ENCODE measurements at regions not wholly inside any gene's neighbourhood (a gene's known extent, or its start where the extent isn't known, plus 50 kb on each side); places are given as distances from the start of the nearest gene placed in this dataset.

DNA sequence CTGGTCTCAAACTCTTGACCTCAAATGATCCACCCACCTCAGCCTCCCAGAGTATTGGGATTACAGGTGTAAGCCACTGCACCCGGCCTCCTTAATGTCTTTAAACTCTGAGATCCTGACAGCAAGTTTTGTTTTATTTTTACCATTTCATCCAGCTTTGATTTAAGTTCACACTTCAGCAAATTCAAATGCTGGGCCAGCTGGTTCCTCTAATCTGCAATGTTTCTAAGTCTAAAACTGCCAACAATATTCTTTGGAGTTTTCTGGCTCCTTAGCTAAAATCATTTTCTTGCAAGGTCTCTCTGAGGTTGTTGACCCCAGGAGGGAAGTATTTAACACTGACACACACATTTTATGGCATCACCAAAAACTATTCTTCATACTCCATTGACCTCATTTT, 72.0 kb upstream of the COL24A1 start:
- DNase-seq: no peak

DNA sequence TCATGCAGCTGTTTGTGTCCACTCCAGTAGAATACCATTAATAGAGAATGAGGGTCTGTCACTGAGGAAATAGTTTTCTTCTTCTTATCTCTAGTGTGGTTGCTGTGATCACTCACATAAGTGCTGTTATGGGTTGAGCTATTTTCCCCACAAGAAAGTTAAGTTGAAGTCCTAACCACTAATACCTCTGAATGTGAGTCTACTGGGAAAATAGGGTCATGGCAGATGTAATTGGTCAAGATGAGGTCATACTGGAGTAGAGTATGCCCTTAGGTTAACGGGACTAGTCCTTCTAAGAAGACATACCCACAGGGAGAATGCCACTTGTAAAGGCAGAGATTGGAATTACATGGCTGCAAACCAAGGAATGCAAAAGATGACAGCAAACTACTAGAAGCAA, 70.5 kb upstream of the COL24A1 start:
- no peak for DNase-seq

DNA sequence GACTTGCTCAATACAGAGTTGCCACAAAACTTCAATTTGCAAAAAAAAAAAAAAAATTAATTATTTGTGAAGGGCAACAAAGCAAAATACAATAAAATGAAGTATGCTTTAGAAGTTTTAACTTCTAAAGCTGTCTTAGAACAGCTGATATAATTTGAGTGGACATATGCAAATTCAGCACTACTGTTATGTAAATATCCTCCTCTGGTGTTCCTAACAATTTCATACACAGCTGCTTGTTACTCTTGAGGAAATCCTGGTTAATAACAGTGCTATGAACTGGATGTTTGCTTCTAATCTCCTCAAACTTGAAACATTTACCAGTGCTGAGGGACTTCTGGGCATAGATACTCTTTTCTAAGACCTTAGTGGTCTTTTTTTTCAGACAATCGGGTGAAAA, 69.6 kb upstream of the COL24A1 start:
- DNase-seq: peak; percentile 56

DNA sequence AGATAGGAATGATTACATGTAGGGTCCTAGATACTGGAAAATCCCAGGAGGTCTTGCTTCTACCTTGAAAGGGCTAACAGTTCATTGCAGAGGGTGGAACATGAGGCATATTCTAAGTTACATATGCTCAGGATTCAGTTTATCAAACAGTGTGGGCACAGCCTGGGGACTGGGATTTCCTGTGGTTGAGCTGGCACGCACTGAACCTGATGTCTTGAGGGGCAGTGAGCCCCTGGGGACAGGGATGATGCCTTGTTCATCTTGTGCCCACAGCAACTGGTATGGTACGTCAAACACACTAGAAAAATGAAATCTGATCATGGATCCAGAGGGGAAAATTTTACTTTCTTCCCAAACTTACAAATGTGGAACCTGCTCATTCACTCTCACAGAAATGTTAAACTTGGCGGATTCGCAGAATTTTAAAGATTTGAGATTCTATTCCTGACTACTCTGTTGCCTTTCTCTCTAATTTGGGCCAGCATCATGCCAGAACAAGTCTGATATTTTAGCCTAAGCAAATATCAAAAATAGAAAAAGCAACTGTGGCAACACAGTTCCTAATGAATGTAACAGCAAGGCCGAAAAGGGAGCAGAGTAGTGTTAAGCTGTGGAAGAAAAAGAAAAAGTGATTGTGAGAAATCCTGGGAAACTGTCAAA, 68.2 kb upstream of the COL24A1 start:
- no peak for DNase-seq

DNA sequence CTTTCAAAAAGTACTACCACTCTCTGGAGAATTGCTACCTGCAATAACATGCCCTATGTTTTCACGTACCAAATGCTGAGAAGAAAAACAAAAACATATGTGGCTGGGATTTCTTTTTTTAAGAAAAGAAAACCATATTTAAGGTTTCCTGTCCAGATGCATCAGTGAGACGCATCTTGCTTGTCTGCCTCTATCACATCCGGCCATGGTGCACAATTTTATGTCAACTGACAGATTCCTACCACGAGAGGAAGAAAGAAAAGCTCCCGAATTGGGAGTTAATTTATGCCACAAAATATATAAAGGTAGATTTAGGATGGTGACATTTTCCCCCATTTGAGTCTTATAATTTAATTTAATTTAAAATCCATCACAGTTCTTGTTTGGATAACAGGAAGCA, 62.3 kb upstream of the COL24A1 start:
- DNase-seq: no peak

DNA sequence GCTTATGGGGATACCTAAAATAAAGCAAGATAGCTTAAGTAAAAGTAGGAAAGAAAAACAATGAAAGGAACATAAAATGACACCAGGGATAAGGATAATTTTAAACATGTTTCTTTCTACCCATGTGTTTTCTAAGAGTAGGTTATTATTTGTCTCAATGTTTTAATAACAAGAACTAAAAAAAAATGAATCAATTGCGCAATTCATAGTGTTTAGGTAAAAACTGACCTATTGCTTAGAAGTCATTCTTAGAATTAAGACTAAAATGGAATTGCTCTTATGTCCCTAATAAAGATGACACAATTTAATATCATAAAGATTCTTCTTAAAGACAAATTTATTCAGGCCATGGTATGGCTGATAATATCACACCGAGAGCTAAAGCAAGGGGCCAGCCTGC, 58.0 kb upstream of the COL24A1 start:
- DNase-seq: no peak

DNA sequence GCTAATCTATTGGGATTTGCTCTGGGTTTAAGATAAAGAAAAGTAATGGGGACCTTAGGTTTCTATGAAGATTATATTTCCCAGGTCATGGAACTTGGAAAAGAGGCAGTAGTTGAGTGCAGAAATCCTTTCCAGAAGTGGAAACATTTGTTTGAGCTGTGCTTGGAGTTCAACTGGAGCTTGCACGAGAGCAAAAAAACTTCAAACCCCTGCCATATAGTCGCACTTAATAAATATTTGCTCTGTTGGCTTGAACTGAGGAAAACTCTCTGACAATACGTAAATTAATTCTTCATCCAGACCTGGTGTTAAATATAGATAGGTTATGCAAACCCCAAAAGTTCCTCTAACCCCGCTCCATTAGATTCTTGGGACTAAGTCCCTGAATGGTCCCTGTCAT, 52.8 kb upstream of the COL24A1 start:
- no peak for DNase-seq

DNA sequence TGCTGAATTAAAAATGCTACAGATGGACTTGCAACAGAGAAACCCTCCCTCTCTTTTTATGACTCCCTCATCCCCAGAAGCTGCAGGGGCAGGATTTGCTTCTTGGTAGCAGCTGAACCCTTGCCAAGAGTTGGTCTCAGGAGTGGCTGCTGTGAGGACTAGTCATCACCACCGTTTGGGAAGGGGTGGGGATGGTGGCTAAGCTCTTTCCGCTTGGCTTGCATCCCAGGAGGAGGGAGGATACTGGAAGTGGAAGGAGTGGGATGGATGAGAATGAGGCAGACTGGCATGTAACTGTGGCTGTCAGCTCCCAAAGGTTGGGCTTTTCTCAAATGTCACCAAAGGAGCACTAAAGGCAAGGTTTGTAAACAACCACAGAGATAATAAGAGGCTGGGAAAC, 50.8 kb upstream of the COL24A1 start:
- no peak for DNase-seq
